ENCODE measurements at regions not wholly inside any gene's neighbourhood (a gene's known extent, or its start where the extent isn't known, plus 50 kb on each side); places are given as distances from the start of the nearest gene placed in this dataset.

DNA sequence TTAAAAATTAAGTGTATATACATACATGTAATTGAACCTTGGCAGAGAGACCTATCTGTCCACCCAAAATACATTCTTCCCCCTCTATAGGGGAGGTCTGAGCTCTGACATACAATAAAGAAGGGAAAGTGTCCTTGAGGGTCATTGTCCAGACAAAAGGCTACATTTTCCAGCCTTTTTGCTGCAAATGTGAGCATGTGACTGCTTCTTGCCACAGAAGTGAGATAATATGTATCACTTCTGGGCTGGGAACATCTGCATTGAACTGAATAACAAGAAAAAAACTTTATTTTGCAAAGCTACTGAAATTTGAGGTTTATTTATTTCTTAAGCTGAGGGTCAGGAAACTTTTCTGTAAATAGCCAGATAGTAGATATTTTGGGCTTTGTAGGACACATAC is 131.3 kb downstream of the TBC1D30 start:
- Histone ChIP-seq H2AFZ (ENCODE audit: low read length) (no peak overlapping the region), H3K4me3 (ENCODE audit: extremely low read depth in 1 of 4, insufficient read depth in 2 of 4, low read depth in 3 of 4, low read length in 4 of 4) (no peak overlapping the region), H3K9ac (replicated peaks in 1 of 4; ENCODE audit: extremely low read depth in 1 of 4, low read depth in 3 of 4, low read length in 3 of 4) (no peak overlapping the region), H4K20me1 (replicated peaks in 1 of 2; ENCODE audit: control insufficient read depth in 1 of 2, insufficient read depth in 2 of 2, low read length in 2 of 2) (no peaks in the 10 kb centered on the region), H3K79me2 (ENCODE audit: control insufficient read depth in 1 of 2, insufficient read depth in 2 of 2, low read length in 2 of 2) (no peaks in the 10 kb centered on the region), H3K18ac (ENCODE audit: extremely low read depth, low read length) (no peak overlapping the region), H3K23me2 (ENCODE audit: low read depth, low read length) (no peaks in the 10 kb centered on the region), H2BK5ac (ENCODE audit: low read depth, low read length) (no peak overlapping the region), H3K14ac (ENCODE audit: insufficient read length) (no peak overlapping the region), H3K36me3 (ENCODE audit: control insufficient read depth in 2 of 4, insufficient read depth in 4 of 4, low read length in 3 of 4) (no peaks in the 10 kb centered on the region), H4K5ac (ENCODE audit: insufficient read length, low read depth, low read length) (no peak overlapping the region), H2BK120ac (replicated peaks; ENCODE audit: low read depth, low read length) (no peak overlapping the region), H3K79me1 (ENCODE audit: low read depth, low read length) (no peaks in the 10 kb centered on the region), H3K4me1 (replicated peaks in 1 of 4; ENCODE audit: control insufficient read depth in 3 of 4, insufficient read depth in 4 of 4, low read length in 3 of 4) (no peaks in the 10 kb centered on the region), H3K27ac (ENCODE audit: low read depth, low read length) (no peak overlapping the region), H2BK20ac (ENCODE audit: low read length) (no peak overlapping the region), H3K9me3 (ENCODE audit: insufficient read depth in 2 of 2, low read depth in 1 of 2, low read length in 1 of 2) (no peaks in the 10 kb centered on the region), H2BK12ac (ENCODE audit: low read depth, low read length) (no peak overlapping the region), H4K8ac (ENCODE audit: extremely low read depth, insufficient read depth, low read length) (no peak overlapping the region), H3K27me3 (replicated peaks in 1 of 4; ENCODE audit: control insufficient read depth in 3 of 4, extremely low read depth in 1 of 4, insufficient read depth in 3 of 4, low read length in 3 of 4) (no peaks in the 10 kb centered on the region), H3K4ac (replicated peaks; ENCODE audit: insufficient read length, low read depth, low read length) (no peak overlapping the region), H3K23ac (ENCODE audit: insufficient read length) (no peak overlapping the region), H4K91ac (replicated peaks; ENCODE audit: insufficient read length, low read length) (no peak overlapping the region), H3K4me2 (ENCODE audit: insufficient read depth in 1 of 2, low read depth in 2 of 2, low read length in 2 of 2) (no peak overlapping the region), H2BK15ac (ENCODE audit: low read length) (no peak overlapping the region), H2AK5ac (ENCODE audit: low read depth, low read length) (no peak overlapping the region), H3K56ac (replicated peaks; ENCODE audit: insufficient read length, low read depth, low read length) (no peak overlapping the region)
- no peak for DNase-seq (ENCODE audit: low read depth in 1 of 2, low spot score in 2 of 2)
- ChIA-PET CTCF (ENCODE audit: partially characterized antibody) (interaction anchor here (1.1 to 1.7 kb wide), 2 partner anchors 64 to 344 kb away, joined by 3 to 8 read pairs; no protein-coding TSS in a partner anchor), POLR2A (ENCODE audit: partially characterized antibody) (no interaction called here)
- FAIRE-seq, result no peak
- TF ChIP-seq KDM1A (IDR thresholded peaks at IDR 0.05; ENCODE audit: borderline replicate concordance, low read length) (no peak), GTF2F1 (IDR thresholded peaks at IDR 0.05; ENCODE audit: borderline replicate concordance, low read depth, low read length) (no peak), POU5F1 (IDR thresholded peaks at IDR 0.05; ENCODE audit: low read depth, low read length) (no peak), KDM5A (IDR thresholded peaks at IDR 0.05; ENCODE audit: low read length) (no peak), RXRA (IDR thresholded peaks at IDR 0.05; ENCODE audit: insufficient read depth, low read depth, low read length) (no peak), TAF7 (optimal IDR thresholded peaks at IDR 0.05; ENCODE audit: borderline replicate concordance, low read depth, low read length) (no peak), YY1 (IDR thresholded peaks at IDR 0.05; ENCODE audit: low read depth, low read length) (no peak), JUN (IDR thresholded peaks at IDR 0.05; ENCODE audit: low read depth, low read length) (no peak), RNF2 (IDR thresholded peaks at IDR 0.05; ENCODE audit: borderline replicate concordance, low read depth, low read length, missing control alignments, poor library complexity, severe bottlenecking) (no peak), BRCA1 (IDR thresholded peaks at IDR 0.05; ENCODE audit: low read depth, low read length) (no peak), BCL11A (IDR thresholded peaks at IDR 0.05; ENCODE audit: low read depth in 2 of 2, low read length in 2 of 2) (no peak), PHF8 (conservative IDR thresholded peaks at IDR 0.05; ENCODE audit: low read depth, low read length) (no peak), CHD1 (IDR thresholded peaks at IDR 0.05; ENCODE audit: low read depth, low read length) (no peak), SRF (IDR thresholded peaks at IDR 0.05; ENCODE audit: low read depth, low read length) (no peak)
- TF ChIP-seq, protein P1, sequence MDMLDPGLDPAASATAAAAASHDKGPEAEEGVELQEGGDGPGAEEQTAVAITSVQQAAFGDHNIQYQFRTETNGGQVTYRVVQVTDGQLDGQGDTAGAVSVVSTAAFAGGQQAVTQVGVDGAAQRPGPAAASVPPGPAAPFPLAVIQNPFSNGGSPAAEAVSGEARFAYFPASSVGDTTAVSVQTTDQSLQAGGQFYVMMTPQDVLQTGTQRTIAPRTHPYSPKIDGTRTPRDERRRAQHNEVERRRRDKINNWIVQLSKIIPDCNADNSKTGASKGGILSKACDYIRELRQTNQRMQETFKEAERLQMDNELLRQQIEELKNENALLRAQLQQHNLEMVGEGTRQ (IDR thresholded peaks at IDR 0.05; ENCODE audit: low read length), result no peak
